ENCODE measurements at regions not wholly inside any gene's neighbourhood (a gene's known extent, or its start where the extent isn't known, plus 50 kb on each side); places are given as distances from the start of the nearest gene placed in this dataset.
"Not testable (repeated sequence)": the region's sequence is repeated elsewhere in the genome, so short reads cannot be mapped to it uniquely, and the experiment has no call there.

GRCh38 chr21:9821472-9821871 is 699.9 kb upstream of the TPTE start:
- not testable (repeated sequence) for TF ChIP-seq CTCF (conservative IDR thresholded peaks at IDR 0.05; ENCODE audit: low read length); EZH2phosphoT487 (IDR thresholded peaks at IDR 0.05; ENCODE audit: borderline replicate concordance, low read depth, low read length)
